GM12878 (cell line): ENCODE measurements at regions not wholly inside any gene's neighbourhood (a gene's known extent, or its start where the extent isn't known, plus 50 kb on each side); places are given as distances from the start of the nearest gene placed in this dataset.

ENCODE experiments used
- MYB ChIP-seq: fragments of 150-350 bp; IDR thresholded peaks from 2 replicates; pipeline ENCODE4 v1.6.1; 2014; ENCODE audit warnings: mild to moderate bottlenecking, low read depth, low read length, borderline replicate concordance
- POLR2A ChIP-seq: IDR thresholded peaks from 2 replicates; pipeline ENCODE4 v1.6.1; 2011; ENCODE audit warnings: low read depth, mild to moderate bottlenecking, low read length
- TCF7 ChIP-seq: IDR thresholded peaks from 2 replicates; pipeline ENCODE4 v1.6.1; 2014; ENCODE audit warnings: antibody characterized with exemption, borderline replicate concordance

DNA sequence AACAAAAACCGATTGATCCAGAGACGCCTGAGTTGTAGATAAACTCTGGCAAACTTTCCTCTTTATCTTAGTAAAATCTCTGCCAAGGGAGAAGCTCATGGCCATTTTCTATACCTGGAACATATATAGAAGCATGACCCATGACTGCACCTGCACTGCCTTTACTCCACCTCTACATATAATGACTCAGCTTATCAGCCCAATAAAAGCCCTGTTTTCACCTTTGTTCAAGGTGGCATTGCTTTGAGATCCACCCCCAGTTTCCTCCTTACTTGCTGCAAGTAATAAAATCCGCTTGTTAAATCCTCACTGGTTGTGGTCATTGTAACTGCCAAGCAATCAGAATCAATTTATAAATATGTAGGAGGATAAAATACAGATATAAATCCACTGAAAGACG, 1280.4 kb downstream of the NSUN3 start:
- TF ChIP-seq POLR2A, result no peak
- no peak for TF ChIP-seq MYB
- TF ChIP-seq TCF7, result no peak
